Daoy (cell line): ENCODE measurements at regions not wholly inside any gene's neighbourhood (a gene's known extent, or its start where the extent isn't known, plus 50 kb on each side); places are given as distances from the start of the nearest gene placed in this dataset.
"Not testable (repeated sequence)": the region's sequence is repeated elsewhere in the genome, so short reads cannot be mapped to it uniquely, and the experiment has no call there.

Experiments used
- DNase-seq: peaks from one replicate; pipeline ENCODE4 v3.0.0-alpha.2; 2015; ENCODE audit warnings: low read depth

DNA sequence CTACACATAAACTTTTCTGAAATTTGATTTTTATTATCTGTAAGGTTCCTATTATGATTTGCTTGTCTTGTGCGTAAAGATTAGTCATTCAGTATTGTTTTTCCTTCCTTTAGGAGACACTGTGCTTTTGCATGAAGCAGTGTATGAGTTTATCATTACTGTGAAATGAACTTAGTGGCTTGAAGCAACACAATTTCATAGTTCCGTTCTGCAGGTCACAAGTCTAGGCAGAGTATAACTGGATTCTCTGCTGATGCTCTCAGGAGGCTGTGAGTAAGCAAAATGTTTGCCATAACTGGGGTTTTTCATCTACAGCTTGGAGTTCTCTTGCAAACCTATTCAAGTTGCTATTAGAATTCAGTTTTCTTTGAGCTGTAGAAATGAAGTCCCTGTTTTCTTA lies 1136.1 kb downstream of the OTOL1 start:
- DNase-seq, result no peak

DNA sequence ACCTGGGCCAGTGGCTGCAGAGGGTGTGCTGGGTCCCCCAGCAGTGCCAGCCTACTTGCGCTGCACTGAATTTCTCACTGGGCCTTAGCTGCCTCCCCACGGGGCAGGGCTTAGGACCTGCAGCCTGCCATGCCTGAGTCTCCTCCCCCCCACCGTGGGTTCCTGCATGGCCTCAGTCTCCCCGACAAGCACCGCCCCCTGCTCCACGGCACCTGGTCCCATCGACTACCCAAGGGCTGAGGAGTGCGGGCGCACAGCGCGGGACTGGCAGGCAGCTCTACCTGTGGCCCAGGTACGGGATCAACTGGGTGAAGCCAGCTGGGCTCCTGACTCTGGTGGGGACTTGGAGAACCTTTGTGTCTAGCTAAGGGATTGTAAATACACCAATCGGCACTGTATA lies 1143.6 kb downstream of the OTOL1 start:
- not testable (repeated sequence) for DNase-seq

DNA sequence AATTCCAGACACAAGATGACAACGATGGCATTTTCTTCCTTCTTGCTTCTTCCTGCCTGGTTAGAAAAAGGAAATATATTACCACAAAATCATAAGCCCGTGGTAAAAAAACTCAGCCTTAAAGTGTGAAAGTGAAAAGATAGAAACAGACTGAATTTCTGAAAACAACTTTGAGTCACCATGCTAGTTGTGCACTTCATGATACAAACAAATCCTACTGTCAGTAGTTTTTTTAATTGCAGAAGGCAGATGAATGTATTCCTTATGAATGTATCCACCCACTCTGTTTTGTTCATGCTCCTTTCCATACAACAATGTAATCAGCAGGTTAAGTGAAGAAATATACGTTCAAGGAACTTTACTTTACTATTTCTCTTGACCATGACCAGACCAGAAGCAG lies 1144.7 kb downstream of the OTOL1 start:
- DNase-seq, result no peak

GRCh38 chr3:162641907-162642306 lies 1145.3 kb downstream of the OTOL1 start:
- DNase-seq, result no peak

DNA sequence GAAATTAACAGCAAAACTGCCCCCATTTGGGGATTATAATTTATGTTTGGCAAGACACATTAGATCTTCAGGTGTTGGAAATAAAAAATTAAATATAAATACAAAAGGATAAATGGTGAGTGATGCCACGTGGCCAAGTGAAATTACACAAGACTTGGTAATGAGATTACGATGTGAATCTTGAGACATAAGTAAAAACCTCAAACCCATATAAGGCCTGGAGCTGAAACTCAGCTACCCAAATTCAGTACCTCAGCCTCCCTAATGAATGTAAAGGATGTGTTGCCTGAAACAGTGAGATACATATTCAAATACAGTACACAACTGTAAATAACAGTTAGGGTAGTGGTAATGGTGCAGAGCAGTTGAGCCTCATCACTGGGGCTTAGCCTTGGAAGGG lies 1146.6 kb downstream of the OTOL1 start:
- no peak for DNase-seq

DNA sequence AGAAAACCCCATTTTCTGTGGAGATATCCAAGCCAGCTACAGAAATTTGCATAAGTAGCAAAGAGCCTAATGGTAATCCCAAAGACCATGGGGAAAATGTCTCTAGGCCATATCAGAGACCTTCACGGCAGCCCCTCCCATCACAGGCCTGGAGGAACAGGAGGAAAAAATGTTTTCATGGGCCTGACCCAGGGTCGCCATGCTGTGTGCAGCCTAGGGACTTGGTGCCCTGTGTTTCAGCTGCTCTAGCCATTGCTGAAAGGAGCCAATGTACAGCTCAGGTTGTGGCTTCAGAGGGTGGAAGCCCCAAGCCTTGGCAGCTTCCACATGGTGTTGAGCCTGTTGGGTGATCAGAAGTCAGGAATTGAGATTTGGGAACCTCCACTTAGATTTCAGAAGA lies 1150.7 kb downstream of the OTOL1 start:
- no peak for DNase-seq

DNA sequence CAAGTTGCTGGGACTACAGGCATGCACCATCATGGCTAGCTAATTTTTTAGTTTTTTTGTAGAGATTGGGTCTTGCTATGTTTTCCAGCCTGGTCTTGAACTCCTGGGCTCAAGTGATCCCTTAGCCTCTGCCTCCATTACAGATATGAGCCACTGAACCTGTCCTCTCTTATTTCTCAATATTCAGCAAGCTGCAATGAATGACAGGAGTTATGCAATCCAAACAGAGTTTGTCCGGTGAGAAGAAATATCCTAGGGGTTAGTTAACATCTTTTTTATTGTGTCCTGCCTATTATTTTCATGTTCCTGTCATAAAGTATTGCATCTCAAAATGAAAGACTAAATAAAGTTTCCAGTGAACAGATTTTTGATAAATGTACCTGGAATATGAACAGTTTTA lies 1161.4 kb downstream of the OTOL1 start:
- DNase-seq, result no peak

GRCh38 chr3:162665684-162666391 lies 1169.2 kb downstream of the OTOL1 start:
- no peak for DNase-seq

DNA sequence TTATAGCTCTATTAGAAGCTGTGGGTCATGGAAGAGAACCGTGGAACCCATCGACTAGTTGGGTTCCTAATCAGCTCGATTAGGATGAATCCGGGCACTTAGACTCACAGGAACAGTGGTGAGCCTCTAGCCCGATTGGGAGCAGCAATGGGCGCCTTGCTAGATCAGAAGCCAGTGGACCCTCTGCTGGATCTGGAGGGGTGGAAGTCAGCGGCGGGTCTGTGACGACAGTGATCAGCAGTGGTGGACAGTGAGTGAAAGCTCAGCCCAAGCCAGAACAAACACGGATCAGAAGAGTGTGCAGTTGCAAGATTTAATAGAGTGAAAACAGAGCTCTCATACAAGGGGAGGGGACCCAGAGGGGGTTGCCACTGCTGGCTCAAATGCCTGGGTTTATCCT lies 1170.2 kb downstream of the OTOL1 start:
- DNase-seq, result no peak

DNA sequence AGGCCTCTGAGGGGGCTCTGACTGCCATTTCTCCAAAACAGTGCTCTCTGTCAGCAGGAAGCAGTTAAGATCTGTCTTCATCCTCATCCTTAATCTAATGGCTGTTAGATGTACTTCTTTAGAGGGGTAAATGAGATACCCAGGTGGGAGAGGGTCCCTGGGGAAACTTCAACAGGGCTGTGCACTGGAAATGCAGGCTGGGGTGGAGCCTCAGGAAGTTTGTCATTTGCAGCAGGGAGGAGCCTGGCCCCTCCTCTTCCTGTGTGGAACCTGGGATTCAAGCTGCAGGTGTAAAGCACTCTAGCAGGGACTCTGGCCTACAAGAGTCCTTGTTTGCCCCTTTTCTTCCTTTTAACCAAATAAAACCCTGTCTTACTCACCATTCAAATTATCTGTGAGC lies 1173.6 kb downstream of the OTOL1 start:
- DNase-seq, result no peak

DNA sequence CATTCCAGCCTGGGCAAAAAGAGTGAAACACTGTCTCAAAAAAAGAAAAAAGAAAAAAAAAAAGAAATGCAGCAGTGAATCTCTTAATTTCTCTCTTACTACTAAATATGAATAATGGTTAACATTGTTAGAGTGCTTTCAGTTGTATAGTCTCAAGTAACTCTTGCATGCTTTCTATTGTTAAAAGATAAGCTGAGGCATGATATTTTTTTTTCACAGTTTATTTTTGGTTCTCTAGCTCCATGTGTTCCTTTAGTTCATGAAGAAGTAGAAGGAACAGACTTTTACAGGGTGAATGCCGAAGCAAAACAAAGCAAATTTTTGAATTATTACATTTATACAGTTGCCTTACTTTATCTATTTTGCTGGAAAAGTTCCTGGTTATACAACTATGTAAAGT lies 1180.9 kb downstream of the OTOL1 start:
- no peak for DNase-seq

DNA sequence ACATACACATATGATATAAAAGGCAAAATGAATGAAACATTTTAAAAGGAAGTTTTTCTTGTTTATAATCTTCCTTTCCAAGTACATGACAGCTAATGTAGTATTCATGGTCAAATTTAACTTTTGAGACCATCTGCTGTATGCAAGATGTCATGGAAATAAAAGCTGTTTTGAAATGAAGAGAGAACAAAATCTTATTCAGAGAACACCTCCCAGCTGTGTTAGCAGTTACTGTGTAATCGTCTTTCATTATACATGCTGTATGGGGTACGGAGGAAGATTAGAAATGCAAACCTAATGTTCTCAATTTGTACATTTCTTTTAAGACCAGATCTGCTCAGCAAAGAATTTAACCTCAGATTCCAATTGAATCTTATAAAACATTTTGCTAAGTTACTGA lies 1182.3 kb downstream of the OTOL1 start:
- DNase-seq, result no peak

DNA sequence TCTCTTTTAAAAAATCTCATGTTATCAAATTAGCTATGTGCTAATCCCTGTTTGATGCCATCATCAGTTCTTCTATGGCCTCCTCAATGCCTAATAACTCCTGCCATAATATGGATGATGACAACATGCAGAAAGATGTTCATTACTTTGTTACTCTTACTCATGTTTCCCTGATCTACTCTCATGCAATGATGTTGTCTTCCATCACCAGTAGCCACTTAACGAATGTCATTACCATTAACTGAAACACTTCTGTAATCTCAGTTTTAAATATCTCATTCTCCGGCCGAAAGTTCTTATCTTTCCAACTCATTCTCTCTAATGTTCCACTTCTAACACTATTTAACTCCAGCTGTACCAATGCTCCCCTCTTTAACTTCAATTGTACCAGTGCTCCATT lies 1187.7 kb downstream of the OTOL1 start:
- DNase-seq, result no peak

- no peak for DNase-seq
Measured at GRCh38 chr3:162699291-162699690, 1202.7 kb downstream of the OTOL1 start.

- no peak for DNase-seq
Measured at GRCh38 chr3:162701211-162701610, 1204.6 kb downstream of the OTOL1 start.

- no peak for DNase-seq
Measured at GRCh38 chr3:162702768-162703385, 1206.3 kb downstream of the OTOL1 start.

GRCh38 chr3:162704238-162704637 lies 1207.6 kb downstream of the OTOL1 start:
- no peak for DNase-seq

- no peak for DNase-seq
Measured at GRCh38 chr3:162704799-162705385, 1208.3 kb downstream of the OTOL1 start.

DNA sequence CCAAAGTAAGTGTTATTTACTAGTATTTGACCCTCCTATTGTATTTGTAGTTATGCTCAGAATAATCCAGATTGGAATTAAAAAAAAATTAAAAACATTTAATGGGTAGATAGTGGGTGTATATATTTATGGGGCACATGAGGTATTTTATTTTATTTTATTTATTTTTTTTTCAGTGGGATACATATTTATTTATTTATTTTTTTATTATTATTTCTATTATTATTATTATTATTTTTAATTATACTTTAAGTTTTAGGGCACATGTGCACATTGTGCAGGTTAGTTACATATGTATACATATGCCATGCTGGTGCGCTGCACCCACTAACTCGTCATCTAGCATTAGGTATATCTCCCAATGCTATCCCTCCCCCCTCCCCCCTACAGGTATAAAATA lies 1211.8 kb downstream of the OTOL1 start:
- not testable (repeated sequence) for DNase-seq

DNA sequence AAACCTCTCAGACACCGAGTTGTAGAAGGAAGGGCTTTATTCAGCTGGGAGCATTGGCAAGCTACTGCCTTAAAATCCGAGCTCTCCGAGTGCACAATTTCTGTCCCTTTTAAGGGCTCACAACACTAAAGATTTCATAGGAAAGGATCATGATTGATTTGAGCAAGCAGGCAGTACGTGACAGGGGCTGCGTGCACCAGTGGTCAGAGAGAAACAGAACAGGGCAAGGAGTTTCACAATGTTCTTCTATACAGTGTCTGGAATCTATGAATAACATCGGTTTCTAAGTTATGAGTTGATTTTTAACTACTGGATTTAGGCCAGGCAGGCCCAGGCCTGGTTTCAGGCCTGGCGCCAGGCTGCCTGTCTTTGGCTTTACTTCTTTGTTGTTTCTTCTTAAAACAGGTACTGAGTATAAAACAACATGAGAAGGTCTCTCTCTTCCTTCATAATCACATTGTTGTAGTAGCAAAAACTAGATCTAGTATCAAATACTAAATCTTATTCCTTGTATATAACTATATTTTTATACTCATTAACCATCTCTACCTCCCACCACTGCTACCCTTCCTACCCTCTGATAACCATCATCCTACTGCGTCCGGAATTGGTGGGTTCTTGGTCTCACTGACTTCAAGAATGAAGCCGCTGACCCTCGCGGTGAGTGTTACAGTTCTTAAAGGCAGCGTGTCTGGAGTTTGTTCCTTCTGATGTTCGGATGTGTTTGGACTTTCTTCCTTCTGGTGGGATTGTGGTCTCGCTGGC lies 1212.5 kb downstream of the OTOL1 start:
- not testable (repeated sequence) for DNase-seq

- DNase-seq, result no peak
Measured at GRCh38 chr3:162710332-162711112, 1213.9 kb downstream of the OTOL1 start.

- not testable (repeated sequence) for DNase-seq
Measured at GRCh38 chr3:162717074-162717473, 1220.5 kb downstream of the OTOL1 start.
